ENCODE measurements at regions not wholly inside any gene's neighbourhood (a gene's known extent, or its start where the extent isn't known, plus 50 kb on each side); places are given as distances from the start of the nearest gene placed in this dataset.
A peak's percentile ranks its signal among the peaks of the same experiment; 100 is the strongest.

DNA sequence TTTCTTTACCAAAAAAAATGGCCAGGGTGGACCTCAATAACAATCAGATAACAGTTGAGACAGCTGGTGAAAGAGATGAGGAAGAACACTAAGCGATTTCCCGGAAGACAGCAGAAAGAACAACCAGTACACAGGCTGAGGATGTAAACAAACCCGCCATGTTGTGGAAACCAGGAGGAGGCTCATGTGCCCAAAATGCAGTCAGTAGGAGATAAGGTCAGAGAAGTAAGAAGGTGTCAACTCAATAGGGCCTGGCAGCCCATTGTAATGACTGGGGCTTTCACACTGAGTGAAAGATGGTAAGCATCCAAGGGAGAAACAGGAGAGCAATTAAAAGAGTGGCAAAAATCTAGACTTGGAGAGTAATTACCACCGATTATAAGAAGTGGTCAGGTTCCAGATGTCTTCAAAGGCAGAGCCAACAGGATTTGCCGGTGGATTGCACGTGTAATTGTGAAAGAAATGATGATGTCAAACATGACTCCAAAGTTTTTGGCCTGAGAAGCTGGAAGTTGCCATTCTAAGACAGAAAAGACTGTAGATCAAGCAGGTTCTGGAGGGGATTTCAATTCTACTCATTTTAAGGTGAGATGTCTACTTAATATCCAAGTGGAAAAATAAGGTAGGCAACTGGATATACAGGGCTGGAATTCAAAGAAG is 77.7 kb upstream of the CYP1B1 start:
- no peak for TF ChIP-seq EZH2 (IDR thresholded peaks at IDR 0.05; ENCODE audit: insufficient read depth, poor library complexity, severe bottlenecking)
- no peak for TF ChIP-seq EZH2phosphoT487 (IDR thresholded peaks at IDR 0.05; ENCODE audit: insufficient read depth, low read depth)
- Histone ChIP-seq H3K27ac (no peak overlapping the region), H3K9ac (no peak overlapping the region), H3K9me3 (ENCODE audit: low read depth) (no peaks in the 10 kb centered on the region), H3K4me2 (ENCODE audit: unreplicated experiment) (no peak overlapping the region), H3K4me3 (no peak overlapping the region), H3K36me3 (ENCODE audit: low read depth) (no peaks in the 10 kb centered on the region), H3F3A (ENCODE audit: insufficient read depth) (no peaks in the 10 kb centered on the region), H4K20me1 (ENCODE audit: insufficient read depth) (no peaks in the 10 kb centered on the region), H3K9me2 (ENCODE audit: insufficient read depth) (no peaks in the 10 kb centered on the region), H3K79me2 (ENCODE audit: insufficient read depth) (no peaks in the 10 kb centered on the region), H3K27me3 (replicated peaks; ENCODE audit: insufficient read depth) (no peaks in the 10 kb centered on the region), H3K4me1 (ENCODE audit: insufficient read depth) (peaks cover under 1% of the 10 kb centered on the region; the same call in 1 of the 2 replicates), H2AFZ (no peak overlapping the region)
- peak; percentile 11 for DNase-seq
- WGBS, 2 experiments (ENCODE audit: low coverage in 1 of 2, low lambda C conversion rate in 2 of 2, missing lambda C conversion rate in 2 of 2): 74 to 82% methylated on average over 6 of the region's 6 CpGs
- in situ Hi-C loops (cut with MboI): no loop called here

GRCh38 chr2:38152913-38153312 is 77.0 kb upstream of the CYP1B1 start:
- TF ChIP-seq EZH2phosphoT487 (IDR thresholded peaks at IDR 0.05; ENCODE audit: insufficient read depth, low read depth) (no peak), EZH2 (IDR thresholded peaks at IDR 0.05; ENCODE audit: insufficient read depth, poor library complexity, severe bottlenecking) (no peak)
- H3K27ac ChIP-seq: no peak overlapping the region
- no peaks in the 10 kb centered on the region for H4K20me1 ChIP-seq (ENCODE audit: insufficient read depth)
- H3K36me3 ChIP-seq (ENCODE audit: low read depth): no peaks in the 10 kb centered on the region
- H3K9me2 ChIP-seq (ENCODE audit: insufficient read depth): no peaks in the 10 kb centered on the region
- H2AFZ ChIP-seq: no peak overlapping the region
- peaks cover 1% of the 10 kb centered on the region; the same call in 1 of the 2 replicates for H3F3A ChIP-seq (ENCODE audit: insufficient read depth)
- 79 to 90% methylated on average over 1 of the region's 1 CpG for WGBS, 2 experiments (ENCODE audit: low coverage in 1 of 2, low lambda C conversion rate in 2 of 2, missing lambda C conversion rate in 2 of 2)
- in situ Hi-C loops (cut with MboI): no loop called here
- H3K4me3 ChIP-seq: no peak overlapping the region
- H3K9me3 ChIP-seq (ENCODE audit: low read depth): no peaks in the 10 kb centered on the region
- no peaks in the 10 kb centered on the region for H3K79me2 ChIP-seq (ENCODE audit: insufficient read depth)
- no peak overlapping the region for H3K4me2 ChIP-seq (ENCODE audit: unreplicated experiment)
- DNase-seq: no peak
- H3K9ac ChIP-seq: no peak overlapping the region
- peaks cover 7% of the 10 kb centered on the region; the same call in 1 of the 2 replicates for H3K4me1 ChIP-seq (ENCODE audit: insufficient read depth)
- H3K27me3 ChIP-seq (replicated peaks; ENCODE audit: insufficient read depth): no peaks in the 10 kb centered on the region

GRCh38 chr2:38152035-38152434 is 76.1 kb upstream of the CYP1B1 start:
- 84 to 93% methylated on average over 4 of the region's 4 CpGs for WGBS, 2 experiments (ENCODE audit: low coverage in 1 of 2, low lambda C conversion rate in 2 of 2, missing lambda C conversion rate in 2 of 2)
- no peaks in the 10 kb centered on the region for H3K9me3 ChIP-seq (ENCODE audit: low read depth)
- no peaks in the 10 kb centered on the region for H4K20me1 ChIP-seq (ENCODE audit: insufficient read depth)
- H3K9me2 ChIP-seq (ENCODE audit: insufficient read depth): no peaks in the 10 kb centered on the region
- no peak overlapping the region for H3K27ac ChIP-seq
- peaks cover 16% of the 10 kb centered on the region for H3K4me1 ChIP-seq (ENCODE audit: insufficient read depth)
- H2AFZ ChIP-seq: no peak overlapping the region
- H3K36me3 ChIP-seq (ENCODE audit: low read depth): no peaks in the 10 kb centered on the region
- H3F3A ChIP-seq (ENCODE audit: insufficient read depth): peaks cover 10% of the 10 kb centered on the region
- H3K27me3 ChIP-seq (replicated peaks; ENCODE audit: insufficient read depth): no peaks in the 10 kb centered on the region
- TF ChIP-seq EZH2phosphoT487 (IDR thresholded peaks at IDR 0.05; ENCODE audit: insufficient read depth, low read depth) (no peak), EZH2 (IDR thresholded peaks at IDR 0.05; ENCODE audit: insufficient read depth, poor library complexity, severe bottlenecking) (no peak)
- in situ Hi-C loops (cut with MboI): no loop called here
- no peak overlapping the region for H3K4me3 ChIP-seq
- H3K4me2 ChIP-seq (ENCODE audit: unreplicated experiment): no peak overlapping the region
- H3K9ac ChIP-seq: no peak overlapping the region
- no peaks in the 10 kb centered on the region for H3K79me2 ChIP-seq (ENCODE audit: insufficient read depth)
- DNase-seq: no peak

GRCh38 chr2:38149531-38149930 is 73.6 kb upstream of the CYP1B1 start:
- no peaks in the 10 kb centered on the region for H3K79me2 ChIP-seq (ENCODE audit: insufficient read depth)
- no peak for DNase-seq
- H3K9ac ChIP-seq: no peak overlapping the region
- H3K36me3 ChIP-seq (ENCODE audit: low read depth): no peaks in the 10 kb centered on the region
- H2AFZ ChIP-seq: no peak overlapping the region
- no peak overlapping the region for H3K4me3 ChIP-seq
- H3K9me2 ChIP-seq (ENCODE audit: insufficient read depth): no peaks in the 10 kb centered on the region
- H4K20me1 ChIP-seq (ENCODE audit: insufficient read depth): no peaks in the 10 kb centered on the region
- H3K4me2 ChIP-seq (ENCODE audit: unreplicated experiment): no peak overlapping the region
- no peak for TF ChIP-seq EZH2 (IDR thresholded peaks at IDR 0.05; ENCODE audit: insufficient read depth, poor library complexity, severe bottlenecking)
- no peak for TF ChIP-seq EZH2phosphoT487 (IDR thresholded peaks at IDR 0.05; ENCODE audit: insufficient read depth, low read depth)
- peaks cover 34% of the 10 kb centered on the region for H3K4me1 ChIP-seq (ENCODE audit: insufficient read depth)
- in situ Hi-C loops (cut with MboI): no loop called here
- no peaks in the 10 kb centered on the region for H3K9me3 ChIP-seq (ENCODE audit: low read depth)
- H3K27ac ChIP-seq: no peak overlapping the region
- no peaks in the 10 kb centered on the region for H3K27me3 ChIP-seq (replicated peaks; ENCODE audit: insufficient read depth)
- peaks cover 31% of the 10 kb centered on the region for H3F3A ChIP-seq (ENCODE audit: insufficient read depth)
- WGBS, 2 experiments (ENCODE audit: low coverage in 1 of 2, low lambda C conversion rate in 2 of 2, missing lambda C conversion rate in 2 of 2): 77 to 78% methylated on average over 2 of the region's 2 CpGs
